Thymus (tissue), 11 donors: ENCODE measurements at regions not wholly inside any gene's neighbourhood (a gene's known extent, or its start where the extent isn't known, plus 50 kb on each side); places are given as distances from the start of the nearest gene placed in this dataset.

Experiments
- DNase-seq, 9 donors: peaks; one replicate each; pipeline ENCODE4 v3.0.0-alpha.2; 2013; ENCODE audit warnings: low spot score in 9 of 9, low read depth in 6 of 9, missing footprints in 1 of 9
- H3K27ac ChIP-seq, 2 donors: one replicate each; pipeline ENCODE4 v1.5.1; 2013; ENCODE audit warnings: control low read depth in 1 of 2, low read depth in 1 of 2, low read length in 1 of 2, mild to moderate bottlenecking in 1 of 2, moderate library complexity in 1 of 2
- H3K27me3 ChIP-seq, 2 donors: one replicate each; pipeline ENCODE4 v1.5.1; 2013; ENCODE audit warnings: low read length in 1 of 2; ENCODE audit not compliant: control insufficient read depth in 2 of 2, insufficient read depth in 1 of 2
- H3K36me3 ChIP-seq, 2 donors: one replicate each; pipeline ENCODE4 v1.5.1; 2013; ENCODE audit warnings: low read length in 1 of 2, mild to moderate bottlenecking in 1 of 2, moderate library complexity in 1 of 2; ENCODE audit not compliant: control insufficient read depth in 2 of 2, insufficient read depth in 2 of 2
- H3K4me1 ChIP-seq, 2 donors: one replicate each; pipeline ENCODE4 v1.5.1; 2013; ENCODE audit warnings: low read length in 2 of 2; ENCODE audit not compliant: control insufficient read depth in 2 of 2, insufficient read depth in 2 of 2
- H3K4me3 ChIP-seq, 2 donors: one replicate each; pipeline ENCODE4 v1.5.1; 2013; ENCODE audit warnings: low read length in 2 of 2, control low read depth in 1 of 2, mild to moderate bottlenecking in 1 of 2
- H3K9me3 ChIP-seq, 2 donors: one replicate each; pipeline ENCODE4 v1.5.1; 2013; ENCODE audit warnings: low read length in 1 of 2, mild to moderate bottlenecking in 1 of 2; ENCODE audit not compliant: control insufficient read depth in 2 of 2, insufficient read depth in 1 of 2
- WGBS: extraction: QIAGEN DNeasy Blood & Tissue Kit; methylation state at CpG from one replicate; pipeline ENCODE4 v1.1.7; 2013; 5-methylcytosine and 5-hydroxymethylcytosine counted together
- donor health status: healthy.

GRCh38 chr17:33989361-33990148, 265.5 kb upstream of the CCL2 start:
- Histone ChIP-seq H3K4me3 (no peak overlapping the region), H3K27me3 (no peaks in the 10 kb centered on the region), H3K9me3 (no peaks in the 10 kb centered on the region), H3K27ac (no peak overlapping the region), H3K4me1 (no peaks in the 10 kb centered on the region), H3K36me3 (no peaks in the 10 kb centered on the region)
- 73% methylated on average over 8 of the region's 8 CpGs for WGBS
- DNase-seq, result no peak

- Histone ChIP-seq H3K27ac (no peak overlapping the region), H3K36me3 (no peaks in the 10 kb centered on the region), H3K27me3 (no peaks in the 10 kb centered on the region), H3K4me3 (no peak overlapping the region), H3K4me1 (no peaks in the 10 kb centered on the region), H3K9me3 (no peaks in the 10 kb centered on the region)
- 89% methylated on average over 3 of the region's 3 CpGs for WGBS
- DNase-seq, result no peak
Observed at GRCh38 chr17:33990943-33991706, 264.0 kb upstream of the CCL2 start.

- Histone ChIP-seq H3K9me3 (no peaks in the 10 kb centered on the region), H3K36me3 (no peaks in the 10 kb centered on the region), H3K4me1 (no peaks in the 10 kb centered on the region), H3K4me3 (no peak overlapping the region), H3K27ac (no peak overlapping the region), H3K27me3 (no peaks in the 10 kb centered on the region)
- WGBS, result 87% methylated on average over 5 of the region's 5 CpGs
- no peak for DNase-seq
Observed at GRCh38 chr17:33992113-33992512, 263.0 kb upstream of the CCL2 start.

GRCh38 chr17:34000639-34001038, 254.4 kb upstream of the CCL2 start:
- H3K4me3 ChIP-seq, result no peak overlapping the region
- no peaks in the 10 kb centered on the region for H3K36me3 ChIP-seq
- WGBS, result 58% methylated on average over 1 of the region's 1 CpG
- peaks cover 1 to 3% of the 10 kb centered on the region in 2 donors for H3K9me3 ChIP-seq
- H3K27me3 ChIP-seq, result no peaks in the 10 kb centered on the region
- no peak for DNase-seq
- no peak overlapping the region for H3K27ac ChIP-seq
- H3K4me1 ChIP-seq, result no peaks in the 10 kb centered on the region

- Histone ChIP-seq H3K27ac (no peak overlapping the region), H3K36me3 (no peaks in the 10 kb centered on the region)
- no peak for DNase-seq
Observed at GRCh38 chr17:34001246-34001645, 253.8 kb upstream of the CCL2 start.

GRCh38 chr17:34006126-34006525, 249.0 kb upstream of the CCL2 start:
- WGBS, result 86% methylated on average over 3 of the region's 3 CpGs
- Histone ChIP-seq H3K36me3 (no peaks in the 10 kb centered on the region), H3K4me1 (no peaks in the 10 kb centered on the region), H3K27ac (no peak overlapping the region), H3K9me3 (peaks cover 1 to 3% of the 10 kb centered on the region in 2 donors), H3K27me3 (no peaks in the 10 kb centered on the region), H3K4me3 (no peak overlapping the region)
- DNase-seq, result no peak

More at GRCh38 chr17:34001246-34001645, 253.8 kb upstream of the CCL2 start:
- Histone ChIP-seq H3K4me1 (no peaks in the 10 kb centered on the region), H3K4me3 (no peak overlapping the region), H3K9me3 (peaks cover 1 to 3% of the 10 kb centered on the region in 2 donors), H3K27me3 (no peaks in the 10 kb centered on the region)
- WGBS, result 95% methylated on average over 2 of the region's 2 CpGs

GRCh38 chr17:34008125-34008524, 247.0 kb upstream of the CCL2 start:
- no peaks in the 10 kb centered on the region for H3K27me3 ChIP-seq
- no peak for DNase-seq
- WGBS, result 88% methylated on average over 1 of the region's 1 CpG
- H3K9me3 ChIP-seq, result no peaks in the 10 kb centered on the region
- no peak overlapping the region for H3K4me3 ChIP-seq
- H3K36me3 ChIP-seq, result no peaks in the 10 kb centered on the region
- H3K4me1 ChIP-seq, result no peaks in the 10 kb centered on the region
- no peak overlapping the region for H3K27ac ChIP-seq

- DNase-seq, result no peak
- Histone ChIP-seq H3K4me1 (no peaks in the 10 kb centered on the region), H3K27ac (no peak overlapping the region), H3K9me3 (no peaks in the 10 kb centered on the region), H3K27me3 (no peaks in the 10 kb centered on the region), H3K36me3 (no peaks in the 10 kb centered on the region), H3K4me3 (no peak overlapping the region)
- 97% methylated on average over 5 of the region's 5 CpGs for WGBS
Observed at GRCh38 chr17:34009912-34010311, 245.2 kb upstream of the CCL2 start.

GRCh38 chr17:34010534-34010933, 244.6 kb upstream of the CCL2 start:
- no peak overlapping the region for H3K27ac ChIP-seq
- no peaks in the 10 kb centered on the region for H3K27me3 ChIP-seq
- 97% methylated on average over 2 of the region's 2 CpGs for WGBS
- H3K36me3 ChIP-seq, result no peaks in the 10 kb centered on the region
- no peaks in the 10 kb centered on the region for H3K9me3 ChIP-seq
- H3K4me1 ChIP-seq, result no peaks in the 10 kb centered on the region
- no peak overlapping the region for H3K4me3 ChIP-seq
- DNase-seq, result no peak
